ENCODE measurements at regions not wholly inside any gene's neighbourhood (a gene's known extent, or its start where the extent isn't known, plus 50 kb on each side); places are given as distances from the start of the nearest gene placed in this dataset.

DNA sequence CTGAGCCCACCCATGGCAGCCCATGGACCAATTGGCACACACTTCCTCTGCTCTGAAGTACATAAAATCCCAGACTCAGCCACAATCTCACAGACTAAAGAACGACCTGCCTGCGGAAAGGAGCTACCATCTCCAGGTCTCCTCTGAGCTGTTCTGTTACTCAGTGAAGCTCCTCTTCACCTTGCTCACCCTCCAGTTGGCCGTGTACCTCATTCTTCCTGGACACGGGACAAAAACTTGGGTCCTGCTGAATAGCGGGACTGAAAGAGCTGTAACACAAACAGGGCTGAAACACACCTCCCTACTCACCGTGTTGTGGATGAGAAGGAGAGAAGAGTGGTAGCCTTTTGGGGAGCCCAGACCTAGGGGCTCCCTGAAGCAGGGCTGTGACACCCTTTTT is 128.7 kb downstream of the GAS1 start:
- Mint-ChIP-seq H3K27ac (no peak overlapping the region), H3K4me3 (no peak overlapping the region), H3K36me3 (no peaks in the 10 kb centered on the region), H3K4me1 (no peaks in the 10 kb centered on the region), H3K9me3 (no peaks in the 10 kb centered on the region), H3K27me3 (no peaks in the 10 kb centered on the region)
- no peak for DNase-seq

- H3K36me3 Mint-ChIP-seq, result no peaks in the 10 kb centered on the region
- no peaks in the 10 kb centered on the region for H3K4me1 Mint-ChIP-seq
- H3K27me3 Mint-ChIP-seq, result no peaks in the 10 kb centered on the region
- H3K4me3 Mint-ChIP-seq, result no peak overlapping the region
- no peak for DNase-seq
- H3K9me3 Mint-ChIP-seq, result no peaks in the 10 kb centered on the region
- H3K27ac Mint-ChIP-seq, result no peak overlapping the region
These were observed 130.4 kb downstream of the GAS1 start for GRCh38 chr9:86816868-86817267.

DNA sequence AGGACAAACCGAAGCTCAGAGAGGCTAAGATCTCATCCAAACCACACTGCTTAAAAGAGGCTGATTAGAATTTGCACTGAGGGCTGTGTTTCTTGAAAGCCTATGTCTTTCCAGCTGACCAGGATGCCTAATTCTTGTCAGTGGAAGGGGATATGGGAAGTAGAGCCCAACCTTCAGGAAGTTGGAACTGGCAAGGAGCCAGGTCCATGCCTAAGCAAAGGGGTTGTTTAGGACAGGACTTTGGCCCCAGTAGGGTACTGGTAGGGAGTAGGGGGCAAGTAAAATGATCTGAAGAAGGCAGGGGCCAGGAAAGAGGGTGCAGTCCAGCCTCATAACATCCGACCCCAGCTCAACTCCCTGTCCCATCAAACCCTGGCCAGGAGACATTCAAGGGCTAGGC is 130.9 kb downstream of the GAS1 start:
- DNase-seq, result no peak
- Mint-ChIP-seq H3K4me1 (no peaks in the 10 kb centered on the region), H3K27ac (no peak overlapping the region), H3K9me3 (no peaks in the 10 kb centered on the region), H3K27me3 (no peaks in the 10 kb centered on the region), H3K4me3 (no peak overlapping the region), H3K36me3 (no peaks in the 10 kb centered on the region)

- no peaks in the 10 kb centered on the region for H3K36me3 Mint-ChIP-seq
- H3K27me3 Mint-ChIP-seq, result no peaks in the 10 kb centered on the region
- no peak for DNase-seq
- H3K4me1 Mint-ChIP-seq, result no peaks in the 10 kb centered on the region
- no peak overlapping the region for H3K27ac Mint-ChIP-seq
- H3K9me3 Mint-ChIP-seq, result no peaks in the 10 kb centered on the region
- H3K4me3 Mint-ChIP-seq, result no peak overlapping the region
These were observed 134.7 kb downstream of the GAS1 start for GRCh38 chr9:86812616-86813015.

- no peak for DNase-seq
- H3K4me3 Mint-ChIP-seq, result no peak overlapping the region
- H3K36me3 Mint-ChIP-seq, result no peaks in the 10 kb centered on the region
- H3K9me3 Mint-ChIP-seq, result no peaks in the 10 kb centered on the region
- H3K27me3 Mint-ChIP-seq, result peaks cover 3% of the 10 kb centered on the region
- no peaks in the 10 kb centered on the region for H3K4me1 Mint-ChIP-seq
- no peak overlapping the region for H3K27ac Mint-ChIP-seq
These were observed 137.4 kb downstream of the GAS1 start for GRCh38 chr9:86809759-86810367.

DNA sequence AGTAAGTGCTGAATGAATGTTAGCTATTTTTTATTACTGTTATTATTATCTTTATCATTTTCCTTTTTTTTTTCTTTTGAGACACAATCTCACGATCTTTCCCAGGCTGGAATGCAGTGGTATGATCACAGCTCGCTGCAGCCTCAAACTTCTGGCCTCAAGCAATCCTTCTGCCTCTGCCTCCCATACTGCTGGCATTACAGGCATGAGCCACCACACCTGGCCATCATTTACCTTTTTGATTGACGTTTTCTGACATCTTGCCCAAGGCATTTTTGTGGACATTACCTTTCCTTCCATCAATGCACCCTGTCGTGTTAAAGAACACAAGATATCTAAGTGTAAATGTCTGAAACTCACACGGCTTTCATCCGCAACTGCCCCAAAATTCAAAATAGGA is 138.2 kb downstream of the GAS1 start:
- no peak for DNase-seq
- Mint-ChIP-seq H3K27me3 (peaks cover 3% of the 10 kb centered on the region), H3K4me3 (no peak overlapping the region), H3K4me1 (no peaks in the 10 kb centered on the region), H3K36me3 (no peaks in the 10 kb centered on the region), H3K27ac (no peak overlapping the region), H3K9me3 (no peaks in the 10 kb centered on the region)

- peaks cover 3% of the 10 kb centered on the region for H3K27me3 Mint-ChIP-seq
- H3K9me3 Mint-ChIP-seq, result peaks cover 8% of the 10 kb centered on the region
These were observed 139.8 kb downstream of the GAS1 start for GRCh38 chr9:86807367-86807976.

GRCh38 chr9:86804011-86804410 is 143.3 kb downstream of the GAS1 start:
- no peak overlapping the region for H3K27ac Mint-ChIP-seq

More at GRCh38 chr9:86807367-86807976, 139.8 kb downstream of the GAS1 start:
- H3K4me1 Mint-ChIP-seq, result no peaks in the 10 kb centered on the region
- H3K4me3 Mint-ChIP-seq, result no peak overlapping the region
- no peaks in the 10 kb centered on the region for H3K36me3 Mint-ChIP-seq
- no peak overlapping the region for H3K27ac Mint-ChIP-seq
- no peak for DNase-seq

GRCh38 chr9:86802900-86803673 is 144.2 kb downstream of the GAS1 start:
- Mint-ChIP-seq H3K9me3 (peaks cover 8% of the 10 kb centered on the region), H3K27me3 (peaks cover 3% of the 10 kb centered on the region), H3K4me3 (no peak overlapping the region), H3K27ac (no peak overlapping the region), H3K4me1 (no peaks in the 10 kb centered on the region), H3K36me3 (no peaks in the 10 kb centered on the region)
- no peak for DNase-seq

More at GRCh38 chr9:86804011-86804410, 143.3 kb downstream of the GAS1 start:
- Mint-ChIP-seq H3K4me3 (no peak overlapping the region), H3K9me3 (peaks cover 8% of the 10 kb centered on the region), H3K4me1 (no peaks in the 10 kb centered on the region), H3K27me3 (peaks cover 3% of the 10 kb centered on the region), H3K36me3 (no peaks in the 10 kb centered on the region)
- no peak for DNase-seq

DNA sequence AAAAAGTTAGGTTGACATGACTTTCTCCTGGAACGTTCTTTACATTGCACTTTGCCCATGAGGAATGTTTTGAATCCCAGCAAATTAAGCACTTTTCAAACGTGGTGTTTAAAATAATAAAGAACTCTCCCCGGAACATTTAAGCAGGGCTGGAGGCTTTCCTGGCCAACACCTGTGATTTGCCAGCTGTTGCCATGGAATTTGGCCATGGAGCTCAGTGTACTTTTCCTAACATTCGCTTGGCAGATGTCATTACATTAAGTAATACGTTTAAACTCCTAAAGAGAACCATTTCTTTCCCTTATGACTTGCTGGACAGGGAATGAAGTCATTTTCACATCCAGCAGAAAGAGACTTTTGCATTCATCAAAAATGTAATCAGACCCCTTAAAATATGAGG is 146.1 kb downstream of the GAS1 start:
- peaks cover 8% of the 10 kb centered on the region for H3K9me3 Mint-ChIP-seq
- peaks cover 7% of the 10 kb centered on the region for H3K27me3 Mint-ChIP-seq
- H3K4me1 Mint-ChIP-seq, result no peaks in the 10 kb centered on the region
- no peak overlapping the region for H3K27ac Mint-ChIP-seq
- no peak overlapping the region for H3K4me3 Mint-ChIP-seq
- no peak for DNase-seq
- H3K36me3 Mint-ChIP-seq, result no peaks in the 10 kb centered on the region

GRCh38 chr9:86800681-86801080 is 146.6 kb downstream of the GAS1 start:
- Mint-ChIP-seq H3K4me3 (no peak overlapping the region), H3K27ac (no peak overlapping the region), H3K9me3 (peaks cover 8% of the 10 kb centered on the region), H3K36me3 (no peaks in the 10 kb centered on the region), H3K4me1 (no peaks in the 10 kb centered on the region), H3K27me3 (peaks cover 5% of the 10 kb centered on the region)
- no peak for DNase-seq

- H3K4me3 Mint-ChIP-seq, result no peak overlapping the region
- DNase-seq, result no peak
- H3K4me1 Mint-ChIP-seq, result no peaks in the 10 kb centered on the region
- peaks cover 8% of the 10 kb centered on the region for H3K9me3 Mint-ChIP-seq
- H3K27me3 Mint-ChIP-seq, result peaks cover 16% of the 10 kb centered on the region
- H3K36me3 Mint-ChIP-seq, result no peaks in the 10 kb centered on the region
- no peak overlapping the region for H3K27ac Mint-ChIP-seq
These were observed 148.3 kb downstream of the GAS1 start for GRCh38 chr9:86798966-86799365.

- H3K27me3 Mint-ChIP-seq, result peaks cover 21% of the 10 kb centered on the region
- H3K9me3 Mint-ChIP-seq, result no peaks in the 10 kb centered on the region
- no peaks in the 10 kb centered on the region for H3K36me3 Mint-ChIP-seq
- H3K27ac Mint-ChIP-seq, result no peak overlapping the region
- no peak for DNase-seq
- H3K4me1 Mint-ChIP-seq, result no peaks in the 10 kb centered on the region
- no peak overlapping the region for H3K4me3 Mint-ChIP-seq
These were observed 150.6 kb downstream of the GAS1 start for GRCh38 chr9:86796666-86797065.

DNA sequence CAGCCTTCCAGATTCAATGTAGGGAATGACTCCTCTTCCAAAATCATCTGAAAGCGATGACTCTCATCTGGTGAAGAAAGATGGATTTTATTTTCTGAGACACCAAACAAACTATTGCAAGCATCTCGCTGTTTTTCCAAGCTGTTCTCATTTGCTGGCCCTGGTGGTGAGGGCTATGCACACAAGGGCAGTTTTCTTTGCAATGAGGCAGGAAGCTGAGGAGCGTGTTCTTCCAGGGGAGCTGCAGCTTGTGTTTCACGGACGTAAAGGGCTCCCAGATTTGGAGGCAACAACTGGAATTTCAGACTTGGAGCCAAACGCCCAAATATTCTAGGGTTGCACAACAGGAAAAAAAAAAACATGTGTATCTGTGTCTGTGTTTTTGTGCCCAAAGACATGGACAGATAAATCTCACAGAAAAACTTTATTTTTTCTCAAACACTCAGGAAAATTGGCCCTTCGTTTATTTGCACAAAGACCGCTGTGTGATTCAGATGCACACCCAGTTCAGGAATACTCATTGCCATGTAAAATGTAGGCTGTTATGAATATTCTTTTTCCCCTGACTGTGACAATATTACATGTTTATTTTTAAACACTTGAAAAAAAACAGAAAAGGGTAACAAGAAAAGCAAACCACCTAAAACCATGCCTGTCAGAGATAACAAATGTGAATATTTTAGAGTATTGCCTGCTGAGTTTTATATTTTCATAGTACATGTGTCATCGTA is 151.3 kb downstream of the GAS1 start:
- H3K4me1 Mint-ChIP-seq, result no peaks in the 10 kb centered on the region
- peaks cover 21% of the 10 kb centered on the region for H3K27me3 Mint-ChIP-seq
- no peak for DNase-seq
- no peaks in the 10 kb centered on the region for H3K9me3 Mint-ChIP-seq
- no peaks in the 10 kb centered on the region for H3K36me3 Mint-ChIP-seq
- H3K27ac Mint-ChIP-seq, result no peak overlapping the region
- H3K4me3 Mint-ChIP-seq, result no peak overlapping the region

GRCh38 chr9:86795047-86795442 is 152.3 kb downstream of the GAS1 start:
- H3K4me1 Mint-ChIP-seq, result no peaks in the 10 kb centered on the region
- no peak for DNase-seq
- no peak overlapping the region for H3K4me3 Mint-ChIP-seq
- H3K27ac Mint-ChIP-seq, result no peak overlapping the region
- H3K27me3 Mint-ChIP-seq, result peaks cover 21% of the 10 kb centered on the region
- no peaks in the 10 kb centered on the region for H3K36me3 Mint-ChIP-seq
- no peaks in the 10 kb centered on the region for H3K9me3 Mint-ChIP-seq

Data from activated naive CD8-positive, alpha-beta T cell treated with anti-CD3 and anti-CD28 coated beads for 36 hours (primary cell).